GM21529 (cell line): ENCODE measurements at regions not wholly inside any gene's neighbourhood (a gene's known extent, or its start where the extent isn't known, plus 50 kb on each side); places are given as distances from the start of the nearest gene placed in this dataset.

ENCODE experiments used
- ATAC-seq: cut with Tn5 transposase; IDR thresholded peaks from one replicate; pipeline ENCODE4 v1.9.1; 2021; ENCODE audit not compliant: unreplicated experiment

- no peak for ATAC-seq
Observed at GRCh38 chr14:42078345-42078744, 471.7 kb downstream of the LRFN5 start.

- ATAC-seq, result no peak
Observed at GRCh38 chr14:42070031-42070430, 463.4 kb downstream of the LRFN5 start.

GRCh38 chr14:42057111-42057510 lies 450.4 kb downstream of the LRFN5 start:
- no peak for ATAC-seq

GRCh38 chr14:42047421-42048055 lies 440.9 kb downstream of the LRFN5 start:
- ATAC-seq, result no peak

GRCh38 chr14:42045383-42045782 lies 438.7 kb downstream of the LRFN5 start:
- ATAC-seq, result no peak

GRCh38 chr14:42028607-42029006 lies 421.9 kb downstream of the LRFN5 start:
- ATAC-seq, result no peak

DNA sequence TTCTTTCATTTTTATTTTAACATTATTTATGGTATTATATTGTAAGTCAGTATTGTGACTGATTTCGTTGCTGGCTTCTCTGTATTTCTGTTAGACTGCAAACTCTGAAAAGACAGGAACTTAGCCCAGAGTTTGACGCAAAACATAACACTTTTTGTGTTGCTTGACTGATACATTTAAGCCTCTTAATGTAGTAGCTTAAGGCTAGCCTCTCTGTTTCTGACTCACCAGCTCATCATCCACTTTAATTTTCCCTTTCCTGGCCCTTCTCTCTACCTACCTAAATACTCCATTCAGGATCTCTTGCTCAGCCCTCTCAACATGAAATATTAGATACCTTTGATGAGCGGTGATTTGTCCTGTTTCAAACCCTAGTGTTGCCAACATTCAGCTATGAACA lies 420.6 kb downstream of the LRFN5 start:
- no peak for ATAC-seq

DNA sequence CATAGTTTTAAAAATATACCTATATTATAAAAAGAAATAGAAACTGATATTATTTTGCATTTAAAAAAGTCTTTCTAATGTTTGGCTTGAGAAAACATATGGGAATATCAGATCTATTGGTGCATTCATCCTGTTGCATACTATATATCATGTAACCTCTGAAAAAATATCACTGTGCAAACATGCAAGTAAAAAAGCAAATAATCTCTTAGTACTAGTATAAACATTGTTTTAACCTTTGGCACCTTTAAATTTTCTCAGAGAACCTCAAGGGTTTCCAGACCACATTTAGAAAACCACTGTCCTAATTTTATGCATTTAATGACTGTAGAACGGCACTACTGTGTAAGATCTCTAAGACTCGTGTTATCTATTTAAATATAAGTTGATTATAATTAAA lies 416.8 kb downstream of the LRFN5 start:
- ATAC-seq, result no peak

GRCh38 chr14:42014301-42014700 lies 407.6 kb downstream of the LRFN5 start:
- ATAC-seq, result no peak

- no peak for ATAC-seq
Observed at GRCh38 chr14:42013559-42013958, 406.9 kb downstream of the LRFN5 start.

GRCh38 chr14:42013153-42013552 lies 406.5 kb downstream of the LRFN5 start:
- ATAC-seq, result no peak

- ATAC-seq, result no peak
Observed at GRCh38 chr14:42011221-42011620, 404.5 kb downstream of the LRFN5 start.

DNA sequence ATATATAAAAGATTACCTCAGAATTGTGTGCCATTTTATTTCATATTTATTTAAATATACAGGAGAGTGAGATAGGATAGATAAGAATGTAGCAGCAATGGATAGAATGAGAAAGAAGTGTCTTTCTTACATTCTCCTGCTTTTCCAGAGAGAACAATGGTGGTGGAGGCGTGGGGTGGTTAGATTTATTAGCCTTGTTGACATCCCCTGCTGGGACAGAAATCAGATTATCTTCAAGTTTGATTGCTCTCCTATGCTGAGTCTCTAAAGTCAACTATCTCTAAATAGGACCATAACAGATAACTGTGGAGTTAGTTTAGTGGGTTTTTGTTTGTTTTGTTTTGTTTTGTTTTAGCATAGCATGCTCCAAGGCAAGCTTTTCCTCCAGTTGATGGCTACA lies 397.6 kb downstream of the LRFN5 start:
- ATAC-seq, result no peak

GRCh38 chr14:42002141-42002540 lies 395.5 kb downstream of the LRFN5 start:
- no peak for ATAC-seq

- no peak for ATAC-seq
Observed at GRCh38 chr14:42001431-42001830, 394.8 kb downstream of the LRFN5 start.

DNA sequence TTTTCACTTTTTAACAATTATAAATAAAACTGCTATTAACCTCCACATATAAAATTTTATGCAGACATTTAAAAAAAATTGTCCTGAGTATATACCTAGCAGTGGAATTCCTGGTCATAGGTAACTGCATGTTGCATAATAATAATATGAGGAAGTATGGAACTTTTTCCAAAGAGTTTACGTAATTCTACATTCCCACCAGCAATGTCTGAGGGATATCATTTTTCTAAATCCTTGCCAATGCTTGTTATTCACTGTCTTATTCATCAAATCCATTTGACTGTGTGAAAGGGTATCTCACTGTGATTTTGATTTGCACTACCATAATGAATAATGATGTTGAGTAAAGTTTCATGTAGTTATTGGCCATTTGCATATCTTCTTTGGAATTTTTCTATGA lies 393.8 kb downstream of the LRFN5 start:
- ATAC-seq, result no peak

GRCh38 chr14:41993687-41994086 lies 387.0 kb downstream of the LRFN5 start:
- no peak for ATAC-seq

DNA sequence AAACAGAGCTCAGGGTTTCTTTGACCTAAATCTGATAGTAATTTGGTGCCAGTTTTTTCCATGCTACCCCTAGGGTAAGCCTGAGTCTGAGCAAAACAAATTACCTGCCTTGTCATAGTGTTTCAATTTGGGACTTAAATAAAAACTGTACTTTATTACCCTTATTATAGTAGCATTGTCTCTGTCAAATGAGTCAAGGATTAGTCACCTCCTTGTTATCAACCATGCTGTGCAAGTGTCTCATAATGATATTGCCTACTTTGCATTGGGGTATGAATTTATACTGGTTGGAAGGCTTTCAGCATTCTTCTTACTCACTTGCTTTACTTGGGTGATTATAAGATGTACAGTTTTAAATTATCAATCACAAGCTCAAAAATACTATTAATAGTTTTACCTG lies 380.0 kb downstream of the LRFN5 start:
- ATAC-seq, result no peak

GRCh38 chr14:41986083-41986645 lies 379.5 kb downstream of the LRFN5 start:
- ATAC-seq, result no peak

- no peak for ATAC-seq
Observed at GRCh38 chr14:41973178-41973577, 366.5 kb downstream of the LRFN5 start.

DNA sequence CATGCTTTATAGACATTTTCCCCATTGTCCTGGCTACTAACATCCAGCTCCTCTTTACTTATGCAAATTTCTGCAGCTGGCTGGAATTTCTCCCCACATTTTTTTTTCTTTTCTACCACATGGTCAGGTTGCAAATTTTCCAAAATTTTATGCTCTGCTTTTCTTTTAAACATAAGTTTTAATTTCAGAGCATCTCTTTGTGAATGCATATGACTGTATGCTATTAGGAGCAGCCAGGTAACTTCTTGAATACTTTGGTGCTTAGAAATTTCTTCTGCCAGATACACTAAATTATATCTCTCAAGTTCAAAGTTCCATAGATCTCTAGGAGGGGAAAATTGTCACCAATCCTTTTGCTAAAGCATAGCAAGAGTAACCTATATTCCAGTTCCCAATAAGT lies 365.9 kb downstream of the LRFN5 start:
- no peak for ATAC-seq

GRCh38 chr14:41960281-41960680 lies 353.6 kb downstream of the LRFN5 start:
- no peak for ATAC-seq

DNA sequence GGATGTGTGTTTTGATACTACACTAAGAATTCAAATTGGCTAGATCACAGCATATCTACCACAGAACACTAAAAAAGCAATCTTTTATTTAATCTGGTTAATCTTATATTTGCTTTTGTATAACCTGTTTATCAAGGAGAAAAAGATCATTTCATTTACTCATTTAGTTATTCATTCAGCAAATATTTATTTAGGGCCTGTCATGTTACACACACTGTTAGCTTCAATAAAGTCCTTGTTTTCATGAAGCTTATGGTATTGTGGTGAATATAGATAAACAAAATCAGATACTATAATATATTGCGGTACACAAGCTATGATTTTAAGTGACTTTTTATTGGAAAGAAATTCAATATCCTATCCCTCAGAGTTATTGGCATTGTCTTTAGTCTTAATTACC lies 350.8 kb downstream of the LRFN5 start:
- ATAC-seq, result no peak
